Muscle layer of colon (tissue), 2 donors: ENCODE measurements at regions not wholly inside any gene's neighbourhood (a gene's known extent, or its start where the extent isn't known, plus 50 kb on each side); places are given as distances from the start of the nearest gene placed in this dataset.

Experiments
- H3K27ac ChIP-seq: one replicate; pipeline ENCODE4 v1.7.0; 2013; ENCODE audit warnings: low read depth, mild to moderate bottlenecking, low read length, moderate library complexity
- H3K27me3 ChIP-seq, 2 donors: one replicate each; pipeline ENCODE4 v1.7.0; 2013; ENCODE audit warnings: low read length in 2 of 2, mild to moderate bottlenecking in 2 of 2; ENCODE audit not compliant: insufficient read depth in 2 of 2, control insufficient read depth in 1 of 2
- H3K36me3 ChIP-seq: one replicate; pipeline ENCODE4 v1.7.0; 2013; ENCODE audit warnings: mild to moderate bottlenecking, low read length; ENCODE audit not compliant: insufficient read depth
- H3K4me1 ChIP-seq: one replicate; pipeline ENCODE4 v1.7.0; 2013; ENCODE audit warnings: mild to moderate bottlenecking, low read length; ENCODE audit not compliant: insufficient read depth
- H3K4me3 ChIP-seq, 2 donors: one replicate each; pipeline ENCODE4 v1.7.0; 2013; ENCODE audit warnings: low read length in 2 of 2, low read depth in 1 of 2, mild to moderate bottlenecking in 1 of 2, moderate library complexity in 1 of 2
- H3K9ac ChIP-seq: one replicate; pipeline ENCODE4 v1.7.0; 2013; ENCODE audit warnings: low read length
- H3K9me3 ChIP-seq: one replicate; pipeline ENCODE4 v1.7.0; 2013; ENCODE audit warnings: mild to moderate bottlenecking, low read length
- donor health status: abdominal sarcoma.
- donor health status: Adenocarcinoma of cecum.

GRCh38 chr14:46058964-46059563, 592.5 kb downstream of the RPL10L start:
- Histone ChIP-seq H3K9me3 (no peaks in the 10 kb centered on the region), H3K36me3 (no peaks in the 10 kb centered on the region), H3K4me1 (no peaks in the 10 kb centered on the region), H3K4me3 (no peak overlapping the region), H3K9ac (no peak overlapping the region), H3K27ac (no peak overlapping the region), H3K27me3 (no peaks in the 10 kb centered on the region)

GRCh38 chr14:46057799-46058198, 593.8 kb downstream of the RPL10L start:
- Histone ChIP-seq H3K36me3 (no peaks in the 10 kb centered on the region), H3K9ac (no peak overlapping the region), H3K4me1 (no peaks in the 10 kb centered on the region), H3K9me3 (no peaks in the 10 kb centered on the region), H3K4me3 (no peak overlapping the region), H3K27ac (no peak overlapping the region), H3K27me3 (no peaks in the 10 kb centered on the region)

GRCh38 chr14:46054526-46054925, 597.1 kb downstream of the RPL10L start:
- H3K4me1 ChIP-seq: no peaks in the 10 kb centered on the region
- no peak overlapping the region for H3K9ac ChIP-seq
- no peaks in the 10 kb centered on the region for H3K9me3 ChIP-seq

GRCh38 chr14:46053221-46053620, 598.4 kb downstream of the RPL10L start:
- no peaks in the 10 kb centered on the region for H3K9me3 ChIP-seq
- no peak overlapping the region for H3K9ac ChIP-seq
- H3K4me1 ChIP-seq: no peaks in the 10 kb centered on the region
- no peak overlapping the region for H3K4me3 ChIP-seq
- H3K27me3 ChIP-seq: no peaks in the 10 kb centered on the region
- H3K36me3 ChIP-seq: no peaks in the 10 kb centered on the region
- H3K27ac ChIP-seq: no peak overlapping the region

More at GRCh38 chr14:46054526-46054925, 597.1 kb downstream of the RPL10L start:
- Histone ChIP-seq H3K27me3 (no peaks in the 10 kb centered on the region), H3K36me3 (no peaks in the 10 kb centered on the region), H3K27ac (no peak overlapping the region), H3K4me3 (no peak overlapping the region)

GRCh38 chr14:46051796-46052195, 599.8 kb downstream of the RPL10L start:
- Histone ChIP-seq H3K4me1 (no peaks in the 10 kb centered on the region), H3K9me3 (no peaks in the 10 kb centered on the region), H3K9ac (no peak overlapping the region), H3K27me3 (no peaks in the 10 kb centered on the region), H3K4me3 (no peak overlapping the region), H3K27ac (no peak overlapping the region), H3K36me3 (no peaks in the 10 kb centered on the region)

GRCh38 chr14:46048127-46048526, 603.5 kb downstream of the RPL10L start:
- Histone ChIP-seq H3K4me3 (no peak overlapping the region), H3K9ac (no peak overlapping the region), H3K4me1 (no peaks in the 10 kb centered on the region), H3K36me3 (no peaks in the 10 kb centered on the region), H3K27me3 (no peaks in the 10 kb centered on the region), H3K27ac (no peak overlapping the region), H3K9me3 (no peaks in the 10 kb centered on the region)

- Histone ChIP-seq H3K9ac (no peak overlapping the region), H3K9me3 (no peaks in the 10 kb centered on the region), H3K36me3 (no peaks in the 10 kb centered on the region), H3K27ac (no peak overlapping the region), H3K4me1 (no peaks in the 10 kb centered on the region), H3K27me3 (no peaks in the 10 kb centered on the region), H3K4me3 (no peak overlapping the region)
Observed at GRCh38 chr14:46036099-46036498, 615.5 kb downstream of the RPL10L start.

- Histone ChIP-seq H3K27me3 (no peaks in the 10 kb centered on the region), H3K4me3 (no peak overlapping the region), H3K27ac (no peak overlapping the region), H3K9me3 (no peaks in the 10 kb centered on the region), H3K4me1 (no peaks in the 10 kb centered on the region), H3K9ac (no peak overlapping the region), H3K36me3 (no peaks in the 10 kb centered on the region)
Observed at GRCh38 chr14:46034305-46034704, 617.3 kb downstream of the RPL10L start.

- Histone ChIP-seq H3K27me3 (no peaks in the 10 kb centered on the region), H3K4me1 (no peaks in the 10 kb centered on the region), H3K27ac (no peak overlapping the region), H3K9me3 (no peaks in the 10 kb centered on the region), H3K9ac (no peak overlapping the region), H3K36me3 (no peaks in the 10 kb centered on the region), H3K4me3 (no peak overlapping the region)
Observed at GRCh38 chr14:46018846-46019420, 632.6 kb downstream of the RPL10L start.

GRCh38 chr14:46008348-46008747, 643.2 kb downstream of the RPL10L start:
- H3K27me3 ChIP-seq: no peaks in the 10 kb centered on the region
- no peak overlapping the region for H3K4me3 ChIP-seq
- H3K9ac ChIP-seq: no peak overlapping the region
- no peaks in the 10 kb centered on the region for H3K4me1 ChIP-seq
- no peak overlapping the region for H3K27ac ChIP-seq
- H3K9me3 ChIP-seq: no peaks in the 10 kb centered on the region
- no peaks in the 10 kb centered on the region for H3K36me3 ChIP-seq

GRCh38 chr14:45998554-45998953, 653.0 kb downstream of the RPL10L start:
- no peaks in the 10 kb centered on the region for H3K4me1 ChIP-seq
- no peak overlapping the region for H3K27ac ChIP-seq
- H3K9ac ChIP-seq: no peak overlapping the region
- H3K27me3 ChIP-seq: no peaks in the 10 kb centered on the region
- H3K4me3 ChIP-seq: no peak overlapping the region
- no peaks in the 10 kb centered on the region for H3K9me3 ChIP-seq
- H3K36me3 ChIP-seq: no peaks in the 10 kb centered on the region

- Histone ChIP-seq H3K27ac (no peak overlapping the region), H3K9me3 (no peaks in the 10 kb centered on the region), H3K4me3 (no peak overlapping the region), H3K9ac (no peak overlapping the region), H3K4me1 (no peaks in the 10 kb centered on the region), H3K36me3 (no peaks in the 10 kb centered on the region), H3K27me3 (no peaks in the 10 kb centered on the region)
Observed at GRCh38 chr14:45990252-45990651, 661.3 kb downstream of the RPL10L start.
